Esophagus squamous epithelium (tissue), 4 donors: ENCODE measurements at regions not wholly inside any gene's neighbourhood (a gene's known extent, or its start where the extent isn't known, plus 50 kb on each side); places are given as distances from the start of the nearest gene placed in this dataset.

Experiments
- CTCF ChIP-seq, 6 experiments: fragments of 450-650 bp in 4 of 6; fragments of 200-600 bp in 2 of 6; sonication (generic) in 2 of 6; IDR thresholded peaks; one replicate each; pipeline ENCODE4 v1.5.1; 2016 to 2019; ENCODE audit warnings: antibody characterized with exemption in 6 of 6, mild to moderate bottlenecking in 4 of 6, moderate library complexity in 4 of 6
- POLR2A ChIP-seq, 4 donors: fragments of 450-650 bp; IDR thresholded peaks; one replicate each; pipeline ENCODE4 v1.6.1; 2017; ENCODE audit warnings: antibody characterized with exemption in 4 of 4, mild to moderate bottlenecking in 4 of 4, moderate library complexity in 3 of 4

GRCh38 chr10:88158526-88159122, 295.2 kb downstream of the PTEN start:
- no peak for TF ChIP-seq CTCF (IDR thresholded peaks at IDR 0.05)
- no peak for TF ChIP-seq POLR2A (IDR thresholded peaks at IDR 0.05)
